ENCODE measurements at regions not wholly inside any gene's neighbourhood (a gene's known extent, or its start where the extent isn't known, plus 50 kb on each side); places are given as distances from the start of the nearest gene placed in this dataset.

GRCh38 chr18:68270017-68270416 lies 444.9 kb downstream of the TMX3 start:
- no peak for DNase-seq (ENCODE audit: low spot score)
- Histone ChIP-seq H3K4me1 (ENCODE audit: control insufficient read depth in 4 of 4, insufficient read depth in 4 of 4, low read length in 3 of 4) (no peaks in the 10 kb centered on the region), H3K9ac (ENCODE audit: low read depth in 1 of 2, low read length in 2 of 2) (no peak overlapping the region), H3K27ac (ENCODE audit: low read depth in 1 of 2, low read length in 2 of 2) (no peak overlapping the region), H3K9me3 (ENCODE audit: control insufficient read depth in 4 of 4, low read length in 3 of 4) (no peaks in the 10 kb centered on the region), H3K4me3 (ENCODE audit: low read depth in 1 of 3, low read length in 3 of 3) (no peak overlapping the region), H3K36me3 (ENCODE audit: control insufficient read depth in 4 of 4, insufficient read depth in 3 of 4, low read depth in 1 of 4, low read length in 3 of 4) (no peaks in the 10 kb centered on the region), H3K27me3 (ENCODE audit: control insufficient read depth in 4 of 4, insufficient read depth in 4 of 4, low read length in 3 of 4) (no peaks in the 10 kb centered on the region)
- TF ChIP-seq ZBTB33 (IDR thresholded peaks at IDR 0.05), result no peak
- TF ChIP-seq NR2F2 (IDR thresholded peaks at IDR 0.05), result no peak
- no peak for TF ChIP-seq CTCF (IDR thresholded peaks at IDR 0.05; ENCODE audit: low read depth, low read length, missing input control)
- TF ChIP-seq REST (IDR thresholded peaks at IDR 0.05), result no peak
- TF ChIP-seq RAD21 (IDR thresholded peaks at IDR 0.05), result no peak
- no peak for TF ChIP-seq GABPA (IDR thresholded peaks at IDR 0.05 in 1 of 2, conservative IDR thresholded peaks at IDR 0.05 in 1 of 2)
- TF ChIP-seq EGR1 (IDR thresholded peaks at IDR 0.05; ENCODE audit: low read depth in 2 of 2), result no peak
- no peak for TF ChIP-seq JUND (IDR thresholded peaks at IDR 0.05)
- no peak for TF ChIP-seq FOXA1 (IDR thresholded peaks at IDR 0.05)
- TF ChIP-seq SP1 (IDR thresholded peaks at IDR 0.05), result no peak
- TF ChIP-seq, protein P1, sequence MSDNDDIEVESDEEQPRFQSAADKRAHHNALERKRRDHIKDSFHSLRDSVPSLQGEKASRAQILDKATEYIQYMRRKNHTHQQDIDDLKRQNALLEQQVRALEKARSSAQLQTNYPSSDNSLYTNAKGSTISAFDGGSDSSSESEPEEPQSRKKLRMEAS (IDR thresholded peaks at IDR 0.05), result no peak
- WGBS, result 83% methylated on average over 3 of the region's 3 CpGs

GRCh38 chr18:68267583-68267982 lies 447.3 kb downstream of the TMX3 start:
- no peaks in the 10 kb centered on the region for H3K36me3 ChIP-seq (ENCODE audit: control insufficient read depth in 4 of 4, insufficient read depth in 3 of 4, low read depth in 1 of 4, low read length in 3 of 4)
- H3K27me3 ChIP-seq (ENCODE audit: control insufficient read depth in 4 of 4, insufficient read depth in 4 of 4, low read length in 3 of 4), result no peaks in the 10 kb centered on the region
- no peaks in the 10 kb centered on the region for H3K4me1 ChIP-seq (ENCODE audit: control insufficient read depth in 4 of 4, insufficient read depth in 4 of 4, low read length in 3 of 4)
- no peak overlapping the region for H3K4me3 ChIP-seq (ENCODE audit: low read depth in 1 of 3, low read length in 3 of 3)
- TF ChIP-seq, protein P2, sequence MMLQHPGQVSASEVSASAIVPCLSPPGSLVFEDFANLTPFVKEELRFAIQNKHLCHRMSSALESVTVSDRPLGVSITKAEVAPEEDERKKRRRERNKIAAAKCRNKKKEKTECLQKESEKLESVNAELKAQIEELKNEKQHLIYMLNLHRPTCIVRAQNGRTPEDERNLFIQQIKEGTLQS (IDR thresholded peaks at IDR 0.05), result no peak
- no peak for TF ChIP-seq FOXA2 (IDR thresholded peaks at IDR 0.05)
- TF ChIP-seq CTCF (IDR thresholded peaks at IDR 0.05; ENCODE audit: low read depth, low read length, missing input control), result no peak
- no peak for TF ChIP-seq EGR1 (IDR thresholded peaks at IDR 0.05; ENCODE audit: low read depth in 2 of 2)
- TF ChIP-seq REST (IDR thresholded peaks at IDR 0.05), result no peak
- no peak for TF ChIP-seq FOXA1 (IDR thresholded peaks at IDR 0.05)
- TF ChIP-seq RXRA (IDR thresholded peaks at IDR 0.05), result no peak
- no peak for TF ChIP-seq NR2F2 (IDR thresholded peaks at IDR 0.05)
- no peak for TF ChIP-seq HNF4A (conservative IDR thresholded peaks at IDR 0.05)
- TF ChIP-seq, protein P1 (IDR thresholded peaks at IDR 0.05), result no peak
- TF ChIP-seq GABPA (IDR thresholded peaks at IDR 0.05 in 1 of 2, conservative IDR thresholded peaks at IDR 0.05 in 1 of 2), result no peak
- no peak overlapping the region for H3K27ac ChIP-seq (ENCODE audit: low read depth in 1 of 2, low read length in 2 of 2)
- no peaks in the 10 kb centered on the region for H3K9me3 ChIP-seq (ENCODE audit: control insufficient read depth in 4 of 4, low read length in 3 of 4)
- no peak overlapping the region for H3K9ac ChIP-seq (ENCODE audit: low read depth in 1 of 2, low read length in 2 of 2)
- no peak for DNase-seq (ENCODE audit: low spot score)

Measured in liver (tissue), 8 donors.